DND-41 (cell line): ENCODE measurements at regions not wholly inside any gene's neighbourhood (a gene's known extent, or its start where the extent isn't known, plus 50 kb on each side); places are given as distances from the start of the nearest gene placed in this dataset.

ENCODE experiments used
- ATAC-seq: fragments of 200-7000 bp; cut with Tn5 transposase; 3 replicates; pipeline ENCODE4 v1.9.1; 2021; ENCODE audit warnings: low read depth; ENCODE audit not compliant: insufficient read depth
- DNase-seq: peaks from one replicate; pipeline ENCODE4 v3.0.0-alpha.2; 2020
- H2AFZ ChIP-seq: 2 replicates; pipeline ENCODE4 v1.6.0; 2012; ENCODE audit warnings: low read depth, low read length
- H3K27ac ChIP-seq: 2 replicates; pipeline ENCODE4 v1.5.1; 2012; ENCODE audit warnings: low read length, inconsistent platforms
- H3K27me3 ChIP-seq: fragments of 200-600 bp; sonication (generic); 2 replicates; pipeline ENCODE4 v1.6.0; 2012; ENCODE audit warnings: low read length, mild to moderate bottlenecking, inconsistent platforms; ENCODE audit not compliant: insufficient read depth, poor library complexity
- H3K36me3 ChIP-seq: 2 replicates; pipeline ENCODE4 v1.5.1; 2012; ENCODE audit warnings: low read length, inconsistent platforms; ENCODE audit not compliant: insufficient read depth
- H3K4me1 ChIP-seq: 2 replicates; pipeline ENCODE4 v1.5.1; 2012; ENCODE audit warnings: mild to moderate bottlenecking, low read length; ENCODE audit not compliant: insufficient read depth
- H3K4me2 ChIP-seq: 2 replicates; pipeline ENCODE4 v1.6.0; 2012; ENCODE audit warnings: mild to moderate bottlenecking, moderate library complexity, low read length, inconsistent platforms; ENCODE audit not compliant: insufficient read depth
- H3K4me3 ChIP-seq, 2 experiments: fragments of 200-600 bp in 1 of 2; shearing (Covaris generic) in 1 of 2; 2 replicates each; pipeline ENCODE4 v1.5.1; 2012 to 2016; ENCODE audit warnings: inconsistent platforms in 2 of 2, low read length in 2 of 2, mild to moderate bottlenecking in 2 of 2, low read depth in 1 of 2, moderate library complexity in 1 of 2
- H3K79me2 ChIP-seq: 2 replicates; pipeline ENCODE4 v1.6.0; 2012; ENCODE audit warnings: low read length, inconsistent platforms; ENCODE audit not compliant: insufficient read depth
- H3K9ac ChIP-seq: 2 replicates; pipeline ENCODE4 v1.6.0; 2012; ENCODE audit warnings: low read depth, mild to moderate bottlenecking, inconsistent platforms, low read length, moderate library complexity
- H3K9me3 ChIP-seq: 2 replicates; pipeline ENCODE4 v1.5.1; 2012; ENCODE audit warnings: low read length, moderate library complexity, mild to moderate bottlenecking, inconsistent platforms; ENCODE audit not compliant: insufficient read depth, severe bottlenecking
- H4K20me1 ChIP-seq: 2 replicates; pipeline ENCODE4 v1.6.0; 2012; ENCODE audit warnings: low read length; ENCODE audit not compliant: insufficient read depth
- CTCF ChIP-seq: IDR thresholded peaks from 2 replicates; pipeline ENCODE4 v1.5.1; 2012; ENCODE audit warnings: borderline replicate concordance, low read length, moderate library complexity, mild to moderate bottlenecking; ENCODE audit not compliant: poor library complexity, severe bottlenecking; ENCODE audit errors: extremely low read depth
- EZH2 ChIP-seq: IDR thresholded peaks from 3 replicates; pipeline ENCODE4 v1.6.1; 2012; ENCODE audit warnings: borderline replicate concordance, low read depth, mild to moderate bottlenecking, moderate library complexity, low read length, inconsistent platforms; ENCODE audit not compliant: severe bottlenecking

- H4K20me1 ChIP-seq = no peaks in the 10 kb centered on the region
- no peak for ATAC-seq
- H3K4me3 ChIP-seq = no peak overlapping the region
- no peak overlapping the region for H3K4me2 ChIP-seq
- no peaks in the 10 kb centered on the region for H3K36me3 ChIP-seq
- H3K27ac ChIP-seq = no peak overlapping the region
- H3K9ac ChIP-seq = no peak overlapping the region
- no peaks in the 10 kb centered on the region for H3K27me3 ChIP-seq
- no peak overlapping the region for H2AFZ ChIP-seq
- no peak for DNase-seq
- no peak for TF ChIP-seq CTCF
- TF ChIP-seq EZH2 = no peak
- H3K9me3 ChIP-seq = no peaks in the 10 kb centered on the region
- no peaks in the 10 kb centered on the region for H3K4me1 ChIP-seq
- no peaks in the 10 kb centered on the region for H3K79me2 ChIP-seq
Measured at GRCh38 chr9:13358128-13358527, 78.6 kb upstream of the MPDZ start.

- no peaks in the 10 kb centered on the region for H3K36me3 ChIP-seq
- H3K79me2 ChIP-seq = no peaks in the 10 kb centered on the region
- TF ChIP-seq EZH2 = no peak
- TF ChIP-seq CTCF = no peak
- no peak overlapping the region for H3K27ac ChIP-seq
- H3K4me2 ChIP-seq = no peak overlapping the region
- no peaks in the 10 kb centered on the region for H4K20me1 ChIP-seq
- no peak overlapping the region for H2AFZ ChIP-seq
- ATAC-seq (no peak), DNase-seq (no peak)
- H3K9ac ChIP-seq = no peak overlapping the region
- H3K9me3 ChIP-seq = no peaks in the 10 kb centered on the region
- no peaks in the 10 kb centered on the region for H3K27me3 ChIP-seq
- no peaks in the 10 kb centered on the region for H3K4me1 ChIP-seq
- H3K4me3 ChIP-seq = no peak overlapping the region
Measured at GRCh38 chr9:13354733-13355132, 75.2 kb upstream of the MPDZ start.

- Histone ChIP-seq H2AFZ (no peak overlapping the region), H3K79me2 (no peaks in the 10 kb centered on the region), H3K27ac (no peak overlapping the region), H4K20me1 (no peaks in the 10 kb centered on the region), H3K9ac (no peak overlapping the region), H3K4me2 (no peak overlapping the region), H3K4me1 (no peaks in the 10 kb centered on the region), H3K27me3 (no peaks in the 10 kb centered on the region), H3K36me3 (no peaks in the 10 kb centered on the region), H3K4me3 (no peak overlapping the region), H3K9me3 (no peaks in the 10 kb centered on the region)
- DNase-seq = no peak
- no peak for TF ChIP-seq EZH2
- TF ChIP-seq CTCF = no peak
- ATAC-seq = no peak
Measured at GRCh38 chr9:13352451-13352979, 73.0 kb upstream of the MPDZ start.
